BLaER1 treated with 17β-estradiol and CSF1 and Interleukin-3, amounts not matched to agents 10 nM and 100 nM (cell line): ENCODE measurements at regions not wholly inside any gene's neighbourhood (a gene's known extent, or its start where the extent isn't known, plus 50 kb on each side); places are given as distances from the start of the nearest gene placed in this dataset.

Experiments
- H3K27ac ChIP-seq, 11 experiments: shearing (Covaris generic); formaldehyde crosslinking; 2 replicates each; pipeline ENCODE4 v1.8.1; 2022
- H3K27me3 ChIP-seq, 11 experiments: shearing (Covaris generic); formaldehyde crosslinking; 2 replicates each; pipeline ENCODE4 v1.8.1; 2022
- H3K36me3 ChIP-seq, 11 experiments: shearing (Covaris generic); formaldehyde crosslinking; 2 replicates each; pipeline ENCODE4 v1.8.1; 2022
- H3K4me1 ChIP-seq, 10 experiments: shearing (Covaris generic); formaldehyde crosslinking; 2 replicates each; pipeline ENCODE4 v1.8.1; 2022
- H3K4me2 ChIP-seq, 11 experiments: shearing (Covaris generic); formaldehyde crosslinking; 2 replicates each; pipeline ENCODE4 v1.8.1; 2022
- H3K4me3 ChIP-seq, 10 experiments: shearing (Covaris generic); formaldehyde crosslinking; 2 replicates each; pipeline ENCODE4 v1.8.1; 2022
- H3K9ac ChIP-seq, 11 experiments: shearing (Covaris generic); formaldehyde crosslinking; 2 replicates each; pipeline ENCODE4 v1.8.1; 2022
- H3K9me3 ChIP-seq, 11 experiments: shearing (Covaris generic); formaldehyde crosslinking; replicated peaks in 1 of 11; 2 replicates each; pipeline ENCODE4 v1.8.1; 2022
- H4K20me1 ChIP-seq, 11 experiments: shearing (Covaris generic); formaldehyde crosslinking; 2 replicates each; pipeline ENCODE4 v1.8.1; 2022
- Cebpa-rat ChIP-seq, 11 experiments: shearing (Covaris generic); IDR thresholded peaks; 2 replicates each; pipeline ENCODE4 v1.8.1; 2022

- Histone ChIP-seq H3K27ac (no peak overlapping the region), H3K4me3 (no peak overlapping the region)
- no peak for TF ChIP-seq Cebpa-rat (IDR thresholded peaks at IDR 0.05)
These were observed 60.9 kb upstream of the COL1A2 start for GRCh38 chr7:94333810-94334209.

GRCh38 chr7:94335586-94335985 is 59.1 kb upstream of the COL1A2 start:
- Histone ChIP-seq H4K20me1 (no peaks in the 10 kb centered on the region), H3K27me3 (no peaks in the 10 kb centered on the region), H3K4me3 (no peak overlapping the region), H3K4me2 (no peak overlapping the region), H3K9ac (no peak overlapping the region), H3K9me3 (no peaks in the 10 kb centered on the region), H3K36me3 (no peaks in the 10 kb centered on the region), H3K27ac (no peak overlapping the region), H3K4me1 (peaks cover 0 to 15% (median 4%) of the 10 kb centered on the region in 10 experiments; a peak in 8 of 20 replicates)
- no peak for TF ChIP-seq Cebpa-rat (IDR thresholded peaks at IDR 0.05)

More at GRCh38 chr7:94333810-94334209, 60.9 kb upstream of the COL1A2 start:
- no peak overlapping the region for H3K9ac ChIP-seq
- H3K9me3 ChIP-seq: no peaks in the 10 kb centered on the region
- H3K36me3 ChIP-seq: no peaks in the 10 kb centered on the region
- H3K4me2 ChIP-seq: no peak overlapping the region
- H3K4me1 ChIP-seq: peaks cover 0 to 12% (median 2%) of the 10 kb centered on the region in 10 experiments; a peak in 8 of 20 replicates
- H4K20me1 ChIP-seq: no peaks in the 10 kb centered on the region
- no peaks in the 10 kb centered on the region for H3K27me3 ChIP-seq

- TF ChIP-seq Cebpa-rat (IDR thresholded peaks at IDR 0.05): no peak
- Histone ChIP-seq H3K4me3 (no peak overlapping the region), H3K36me3 (no peaks in the 10 kb centered on the region), H4K20me1 (no peaks in the 10 kb centered on the region), H3K9me3 (no peaks in the 10 kb centered on the region), H3K9ac (no peak overlapping the region), H3K27me3 (no peaks in the 10 kb centered on the region), H3K4me2 (0 out of 22 replicates have a peak overlapping the region, but pooled peaks of 1 of the 11 experiments have one; percentile 6), H3K4me1 (peaks cover 0 to 15% (median 4%) of the 10 kb centered on the region in 10 experiments; a peak in 8 of 20 replicates), H3K27ac (no peak overlapping the region)
These were observed 58.7 kb upstream of the COL1A2 start for GRCh38 chr7:94336009-94336408.

- no peak for TF ChIP-seq Cebpa-rat (IDR thresholded peaks at IDR 0.05)
- H3K4me2 ChIP-seq: no peak overlapping the region
- no peaks in the 10 kb centered on the region for H3K36me3 ChIP-seq
- no peaks in the 10 kb centered on the region for H3K27me3 ChIP-seq
- no peak overlapping the region for H3K27ac ChIP-seq
- peaks cover 0 to 15% (median 4%) of the 10 kb centered on the region in 10 experiments; a peak in 8 of 20 replicates for H3K4me1 ChIP-seq
- no peaks in the 10 kb centered on the region for H4K20me1 ChIP-seq
- H3K4me3 ChIP-seq: no peak overlapping the region
- H3K9me3 ChIP-seq: no peaks in the 10 kb centered on the region
- H3K9ac ChIP-seq: no peak overlapping the region
These were observed 55.7 kb upstream of the COL1A2 start for GRCh38 chr7:94338921-94339371.

- H3K4me2 ChIP-seq: no peak overlapping the region
- no peaks in the 10 kb centered on the region for H3K9me3 ChIP-seq
- H3K27me3 ChIP-seq: no peaks in the 10 kb centered on the region
- H4K20me1 ChIP-seq: no peaks in the 10 kb centered on the region
- peaks cover 0 to 5% (median under 1%) of the 10 kb centered on the region in 10 experiments; a peak in 6 of 20 replicates for H3K4me1 ChIP-seq
- no peaks in the 10 kb centered on the region for H3K36me3 ChIP-seq
- H3K4me3 ChIP-seq: no peak overlapping the region
- TF ChIP-seq Cebpa-rat (IDR thresholded peaks at IDR 0.05): no peak
- H3K9ac ChIP-seq: no peak overlapping the region
- no peak overlapping the region for H3K27ac ChIP-seq
These were observed 49.9 kb upstream of the COL1A2 start for GRCh38 chr7:94344826-94345225.
